ENCODE measurements at regions not wholly inside any gene's neighbourhood (a gene's known extent, or its start where the extent isn't known, plus 50 kb on each side); places are given as distances from the start of the nearest gene placed in this dataset.

- Mint-ChIP-seq H3K27ac (no peak overlapping the region), H3K4me3 (no peak overlapping the region), H3K4me1 (ENCODE audit: low read depth) (no peaks in the 10 kb centered on the region), H3K9me3 (no peaks in the 10 kb centered on the region), H3K36me3 (ENCODE audit: low read depth) (no peaks in the 10 kb centered on the region), H3K27me3 (ENCODE audit: low read depth) (peaks cover 12% of the 10 kb centered on the region)
- intact Hi-C loops (cut with micrococcal nuclease): no loop called here
- CTCF ChIA-PET: no interaction called here
- DNase-seq: no peak
Measured at GRCh38 chr6:71038711-71039344, 82.0 kb upstream of the B3GAT2 start.

- H3K4me1 Mint-ChIP-seq (ENCODE audit: low read depth): no peaks in the 10 kb centered on the region
- no peaks in the 10 kb centered on the region for H3K9me3 Mint-ChIP-seq
- CTCF ChIA-PET: interaction anchor here (0.6 kb wide), 1 partner anchor 128 kb away, joined by 3 read pairs; no protein-coding TSS in a partner anchor
- intact Hi-C loops (cut with micrococcal nuclease): no loop called here
- H3K27me3 Mint-ChIP-seq (ENCODE audit: low read depth): peaks cover 11% of the 10 kb centered on the region
- no peak overlapping the region for H3K4me3 Mint-ChIP-seq
- no peak for DNase-seq
- H3K36me3 Mint-ChIP-seq (ENCODE audit: low read depth): no peaks in the 10 kb centered on the region
- H3K27ac Mint-ChIP-seq: no peak overlapping the region
Measured at GRCh38 chr6:71040043-71040442, 83.2 kb upstream of the B3GAT2 start.

GRCh38 chr6:71040841-71041240, 84.0 kb upstream of the B3GAT2 start:
- peaks cover 8% of the 10 kb centered on the region for H3K27me3 Mint-ChIP-seq (ENCODE audit: low read depth)
- H3K27ac Mint-ChIP-seq: no peak overlapping the region
- H3K9me3 Mint-ChIP-seq: no peaks in the 10 kb centered on the region
- no peak overlapping the region for H3K4me3 Mint-ChIP-seq
- intact Hi-C loops (cut with micrococcal nuclease): no loop called here
- CTCF ChIA-PET: no interaction called here
- H3K36me3 Mint-ChIP-seq (ENCODE audit: low read depth): no peaks in the 10 kb centered on the region
- no peak for DNase-seq
- no peaks in the 10 kb centered on the region for H3K4me1 Mint-ChIP-seq (ENCODE audit: low read depth)

GRCh38 chr6:71043902-71044301, 87.0 kb upstream of the B3GAT2 start:
- Mint-ChIP-seq H3K9me3 (no peaks in the 10 kb centered on the region), H3K4me1 (ENCODE audit: low read depth) (no peaks in the 10 kb centered on the region), H3K27me3 (ENCODE audit: low read depth) (peaks cover 4% of the 10 kb centered on the region), H3K4me3 (no peak overlapping the region), H3K36me3 (ENCODE audit: low read depth) (no peaks in the 10 kb centered on the region), H3K27ac (no peak overlapping the region)
- intact Hi-C loops (cut with micrococcal nuclease): no loop called here
- no peak for DNase-seq
- CTCF ChIA-PET: no interaction called here

- peaks cover 4% of the 10 kb centered on the region for H3K27me3 Mint-ChIP-seq (ENCODE audit: low read depth)
- H3K27ac Mint-ChIP-seq: no peak overlapping the region
- DNase-seq: no peak
- no peaks in the 10 kb centered on the region for H3K36me3 Mint-ChIP-seq (ENCODE audit: low read depth)
- H3K4me1 Mint-ChIP-seq (ENCODE audit: low read depth): no peaks in the 10 kb centered on the region
- H3K4me3 Mint-ChIP-seq: no peak overlapping the region
- CTCF ChIA-PET: no interaction called here
- H3K9me3 Mint-ChIP-seq: no peaks in the 10 kb centered on the region
- intact Hi-C loops (cut with micrococcal nuclease): no loop called here
Measured at GRCh38 chr6:71044753-71045152, 87.9 kb upstream of the B3GAT2 start.

GRCh38 chr6:71045296-71045695, 88.4 kb upstream of the B3GAT2 start:
- Mint-ChIP-seq H3K4me1 (ENCODE audit: low read depth) (no peaks in the 10 kb centered on the region), H3K27me3 (ENCODE audit: low read depth) (peaks cover 4% of the 10 kb centered on the region), H3K27ac (no peak overlapping the region), H3K4me3 (no peak overlapping the region), H3K36me3 (ENCODE audit: low read depth) (no peaks in the 10 kb centered on the region), H3K9me3 (no peaks in the 10 kb centered on the region)
- no peak for DNase-seq
- CTCF ChIA-PET: no interaction called here
- intact Hi-C loops (cut with micrococcal nuclease): no loop called here

- no peaks in the 10 kb centered on the region for H3K9me3 Mint-ChIP-seq
- no peak overlapping the region for H3K27ac Mint-ChIP-seq
- no peaks in the 10 kb centered on the region for H3K27me3 Mint-ChIP-seq (ENCODE audit: low read depth)
- H3K4me1 Mint-ChIP-seq (ENCODE audit: low read depth): no peaks in the 10 kb centered on the region
- intact Hi-C loops (cut with micrococcal nuclease): no loop called here
- DNase-seq: no peak
- no peaks in the 10 kb centered on the region for H3K36me3 Mint-ChIP-seq (ENCODE audit: low read depth)
- CTCF ChIA-PET: no interaction called here
- no peak overlapping the region for H3K4me3 Mint-ChIP-seq
Measured at GRCh38 chr6:71047417-71047816, 90.6 kb upstream of the B3GAT2 start.

GRCh38 chr6:71048320-71049164, 91.7 kb upstream of the B3GAT2 start:
- Mint-ChIP-seq H3K27me3 (ENCODE audit: low read depth) (no peaks in the 10 kb centered on the region), H3K9me3 (no peaks in the 10 kb centered on the region), H3K4me3 (no peak overlapping the region), H3K27ac (no peak overlapping the region), H3K4me1 (ENCODE audit: low read depth) (no peaks in the 10 kb centered on the region), H3K36me3 (ENCODE audit: low read depth) (no peaks in the 10 kb centered on the region)
- CTCF ChIA-PET: no interaction called here
- intact Hi-C loops (cut with micrococcal nuclease): no loop called here
- DNase-seq: no peak

- CTCF ChIA-PET: no interaction called here
- DNase-seq: no peak
- no peaks in the 10 kb centered on the region for H3K9me3 Mint-ChIP-seq
- no peaks in the 10 kb centered on the region for H3K4me1 Mint-ChIP-seq (ENCODE audit: low read depth)
- no peak overlapping the region for H3K27ac Mint-ChIP-seq
- H3K4me3 Mint-ChIP-seq: no peak overlapping the region
- H3K27me3 Mint-ChIP-seq (ENCODE audit: low read depth): no peaks in the 10 kb centered on the region
- intact Hi-C loops (cut with micrococcal nuclease): no loop called here
- no peaks in the 10 kb centered on the region for H3K36me3 Mint-ChIP-seq (ENCODE audit: low read depth)
Measured at GRCh38 chr6:71049198-71049770, 92.4 kb upstream of the B3GAT2 start.

GRCh38 chr6:71053475-71053874, 96.6 kb upstream of the B3GAT2 start:
- CTCF ChIA-PET: no interaction called here
- no peaks in the 10 kb centered on the region for H3K9me3 Mint-ChIP-seq
- intact Hi-C loops (cut with micrococcal nuclease): no loop called here
- H3K36me3 Mint-ChIP-seq (ENCODE audit: low read depth): no peaks in the 10 kb centered on the region
- H3K27ac Mint-ChIP-seq: no peak overlapping the region
- no peak for DNase-seq
- no peaks in the 10 kb centered on the region for H3K4me1 Mint-ChIP-seq (ENCODE audit: low read depth)
- no peaks in the 10 kb centered on the region for H3K27me3 Mint-ChIP-seq (ENCODE audit: low read depth)
- H3K4me3 Mint-ChIP-seq: no peak overlapping the region

- Mint-ChIP-seq H3K4me3 (no peak overlapping the region), H3K36me3 (ENCODE audit: low read depth) (no peaks in the 10 kb centered on the region), H3K27ac (no peak overlapping the region), H3K4me1 (ENCODE audit: low read depth) (no peaks in the 10 kb centered on the region), H3K9me3 (no peaks in the 10 kb centered on the region), H3K27me3 (ENCODE audit: low read depth) (no peaks in the 10 kb centered on the region)
- intact Hi-C loops (cut with micrococcal nuclease): no loop called here
- CTCF ChIA-PET: no interaction called here
- no peak for DNase-seq
Measured at GRCh38 chr6:71056656-71057055, 99.8 kb upstream of the B3GAT2 start.

- Mint-ChIP-seq H3K27me3 (ENCODE audit: low read depth) (peaks cover 6% of the 10 kb centered on the region), H3K4me3 (no peak overlapping the region), H3K27ac (no peak overlapping the region), H3K9me3 (no peaks in the 10 kb centered on the region), H3K36me3 (ENCODE audit: low read depth) (no peaks in the 10 kb centered on the region), H3K4me1 (ENCODE audit: low read depth) (no peaks in the 10 kb centered on the region)
- CTCF ChIA-PET: no interaction called here
- intact Hi-C loops (cut with micrococcal nuclease): no loop called here
- no peak for DNase-seq
Measured at GRCh38 chr6:71066153-71066552, 109.3 kb upstream of the B3GAT2 start.

GRCh38 chr6:71067816-71068215, 111.0 kb upstream of the B3GAT2 start:
- H3K9me3 Mint-ChIP-seq: no peaks in the 10 kb centered on the region
- peaks cover 6% of the 10 kb centered on the region for H3K27me3 Mint-ChIP-seq (ENCODE audit: low read depth)
- no peak overlapping the region for H3K4me3 Mint-ChIP-seq
- no peak for DNase-seq
- CTCF ChIA-PET: interaction anchor here (0.7 kb wide), 1 partner anchor 1793 kb away, joined by 3 read pairs; no protein-coding TSS in a partner anchor
- H3K36me3 Mint-ChIP-seq (ENCODE audit: low read depth): no peaks in the 10 kb centered on the region
- H3K27ac Mint-ChIP-seq: no peak overlapping the region
- no peaks in the 10 kb centered on the region for H3K4me1 Mint-ChIP-seq (ENCODE audit: low read depth)
- intact Hi-C loops (cut with micrococcal nuclease): no loop called here
